HUDEP-2 (cell line): ENCODE measurements at regions not wholly inside any gene's neighbourhood (a gene's known extent, or its start where the extent isn't known, plus 50 kb on each side); places are given as distances from the start of the nearest gene placed in this dataset.

ENCODE experiments used
- DNase-seq, 76 experiments: peaks; one replicate each; lab custom pipeline; 2025; ENCODE audit not compliant: unreplicated experiment in 76 of 76; lab: John Stamatoyannopoulos, UW

- no peak for DNase-seq
Measured at GRCh38 chr2:51650769-51651168, 618.8 kb upstream of the NRXN1 start.

- no peak for DNase-seq
Measured at GRCh38 chr2:51649366-51649765, 617.4 kb upstream of the NRXN1 start.

GRCh38 chr2:51638811-51639210 is 606.9 kb upstream of the NRXN1 start:
- no peak for DNase-seq

GRCh38 chr2:51633073-51633472 is 601.1 kb upstream of the NRXN1 start:
- no peak for DNase-seq

GRCh38 chr2:51629406-51629805 is 597.5 kb upstream of the NRXN1 start:
- DNase-seq: no peak

- no peak for DNase-seq
Measured at GRCh38 chr2:51628917-51629316, 597.0 kb upstream of the NRXN1 start.

DNA sequence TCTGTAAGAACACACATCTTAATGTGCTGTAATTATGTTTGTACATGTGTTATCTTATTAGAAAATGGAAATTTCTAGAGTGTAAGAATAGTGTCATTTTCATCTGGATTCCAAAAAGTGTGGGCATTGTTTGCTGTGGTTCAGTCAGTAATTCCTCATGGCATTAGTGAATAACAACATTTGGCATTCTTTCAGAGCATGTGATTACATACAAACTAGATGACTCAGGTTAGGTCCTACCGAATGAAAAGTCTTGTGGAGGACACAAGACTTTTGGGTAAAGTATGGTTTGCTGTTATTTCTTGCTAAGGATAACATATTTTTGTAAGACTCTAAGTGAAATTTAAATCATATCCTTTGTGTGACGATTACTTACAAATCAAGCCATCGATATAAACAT is 593.1 kb upstream of the NRXN1 start:
- no peak for DNase-seq

GRCh38 chr2:51620796-51621195 is 588.9 kb upstream of the NRXN1 start:
- no peak for DNase-seq

GRCh38 chr2:51619961-51620360 is 588.0 kb upstream of the NRXN1 start:
- no peak for DNase-seq

DNA sequence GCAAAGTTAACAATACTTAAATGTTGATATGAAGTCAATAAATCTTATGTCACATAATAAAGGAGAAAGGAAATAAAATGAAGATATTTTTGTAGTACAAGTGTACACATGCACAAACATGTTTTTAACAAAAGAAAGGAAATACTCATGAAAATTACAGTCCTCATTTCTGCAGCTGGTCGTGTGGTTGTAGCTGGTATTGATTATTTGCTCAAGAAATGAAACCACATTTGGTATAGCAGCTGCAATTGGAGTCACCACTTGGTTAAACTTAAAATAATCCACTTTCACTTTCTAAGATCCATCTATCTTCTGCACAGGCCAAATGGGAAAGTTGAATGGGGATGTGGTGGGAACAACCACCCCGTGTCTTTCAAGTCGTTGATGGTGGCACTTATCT is 580.5 kb upstream of the NRXN1 start:
- DNase-seq: no peak

DNA sequence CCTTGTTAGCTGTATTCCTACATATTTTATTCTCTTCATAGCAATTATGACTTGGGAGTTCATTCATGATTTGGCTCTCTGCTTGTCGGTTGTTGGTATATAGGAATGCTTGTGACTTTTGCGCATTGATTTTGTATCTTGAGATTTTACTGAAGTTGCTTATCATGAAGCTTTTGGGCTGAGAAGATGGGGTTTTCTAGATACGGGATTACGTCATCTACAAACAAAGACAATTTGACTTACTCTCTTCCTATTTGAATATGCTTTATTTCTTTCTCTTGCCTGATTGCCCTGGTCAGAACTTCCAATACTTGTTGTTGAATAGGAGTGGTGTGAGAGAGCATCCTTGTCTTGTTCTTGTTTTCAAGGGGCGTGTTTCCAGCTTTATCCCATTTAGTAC is 569.8 kb upstream of the NRXN1 start:
- no peak for DNase-seq

- no peak for DNase-seq
Measured at GRCh38 chr2:51597086-51597485, 565.2 kb upstream of the NRXN1 start.

GRCh38 chr2:51595836-51596235 is 563.9 kb upstream of the NRXN1 start:
- DNase-seq: no peak

GRCh38 chr2:51581636-51582267 is 549.8 kb upstream of the NRXN1 start:
- no peak for DNase-seq

DNA sequence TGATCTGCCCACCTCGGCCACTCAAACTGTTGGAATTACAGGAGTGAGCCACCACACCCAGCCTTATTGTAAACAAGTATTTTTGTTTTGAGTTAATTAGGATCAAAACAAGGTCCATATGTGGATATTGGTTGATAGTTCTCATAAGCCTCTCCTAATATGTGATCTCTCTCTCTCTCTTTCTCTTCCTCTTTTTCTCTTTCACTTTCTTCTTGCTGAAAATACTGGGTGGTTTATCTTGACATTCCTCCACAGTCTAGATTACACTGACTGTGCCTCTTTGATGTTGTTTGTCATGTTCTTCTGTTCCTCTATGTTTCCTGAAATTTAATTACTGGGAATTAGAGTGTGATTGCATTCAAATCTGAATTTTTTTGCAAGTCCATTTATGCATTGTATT is 547.5 kb upstream of the NRXN1 start:
- DNase-seq: no peak

DNA sequence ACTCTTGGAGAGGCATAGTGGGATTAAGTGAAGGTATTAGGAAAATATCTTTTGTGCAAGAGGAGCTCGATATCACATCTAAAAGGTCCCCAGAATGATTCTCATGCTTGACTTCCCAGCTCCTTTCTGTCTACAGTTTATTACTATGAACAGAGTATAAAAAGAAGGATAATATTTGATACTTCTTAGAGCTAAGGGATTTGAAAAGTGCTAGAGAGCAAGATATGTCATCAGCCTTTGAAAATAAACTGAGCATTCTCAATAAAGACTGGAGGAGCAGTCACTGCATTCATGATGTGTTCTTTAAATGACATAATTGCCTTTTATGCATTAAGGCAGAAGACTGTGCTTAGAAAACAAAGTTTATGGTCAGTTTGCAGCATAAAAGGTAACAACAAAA is 543.2 kb upstream of the NRXN1 start:
- DNase-seq: no peak

DNA sequence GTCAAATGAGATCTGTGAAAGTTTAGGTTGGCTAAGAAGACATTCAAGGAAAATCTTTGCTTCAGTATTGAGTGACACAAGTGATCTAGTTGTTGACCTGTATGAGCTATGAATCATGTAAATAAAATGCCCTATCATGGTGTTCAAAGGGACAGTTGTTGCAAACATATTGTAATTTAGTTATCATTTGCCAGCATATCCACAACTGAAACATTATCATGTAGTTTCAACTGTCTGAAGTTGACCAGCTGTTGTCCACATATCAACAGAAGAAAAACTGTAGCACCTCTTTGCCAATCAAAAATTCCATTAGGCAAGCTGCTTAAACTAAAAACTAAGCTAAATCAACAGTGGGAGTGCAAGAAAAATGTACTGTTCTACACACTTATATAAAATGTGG is 527.1 kb upstream of the NRXN1 start:
- DNase-seq: no peak

- DNase-seq: no peak
Measured at GRCh38 chr2:51553476-51553875, 521.5 kb upstream of the NRXN1 start.

- DNase-seq: no peak
Measured at GRCh38 chr2:51535763-51536162, 503.8 kb upstream of the NRXN1 start.

DNA sequence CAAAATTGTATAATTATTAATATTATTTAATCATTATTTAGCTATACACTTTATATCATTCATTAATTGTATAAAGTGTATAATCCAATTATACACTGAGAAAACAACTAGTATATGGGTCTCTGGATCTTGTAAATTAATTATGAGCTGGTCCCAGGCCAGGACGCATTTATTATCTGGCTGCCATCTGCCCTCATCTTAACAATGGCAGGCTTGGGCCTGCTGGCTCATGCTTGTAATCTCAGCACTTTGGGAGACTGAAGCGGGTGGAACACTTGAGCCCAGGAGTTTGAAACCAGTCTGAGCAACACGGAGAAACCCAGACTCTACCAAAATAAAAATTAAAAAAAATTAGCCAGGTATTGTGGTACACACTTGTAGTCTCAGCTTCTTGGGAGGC is 502.2 kb upstream of the NRXN1 start:
- DNase-seq: no peak

DNA sequence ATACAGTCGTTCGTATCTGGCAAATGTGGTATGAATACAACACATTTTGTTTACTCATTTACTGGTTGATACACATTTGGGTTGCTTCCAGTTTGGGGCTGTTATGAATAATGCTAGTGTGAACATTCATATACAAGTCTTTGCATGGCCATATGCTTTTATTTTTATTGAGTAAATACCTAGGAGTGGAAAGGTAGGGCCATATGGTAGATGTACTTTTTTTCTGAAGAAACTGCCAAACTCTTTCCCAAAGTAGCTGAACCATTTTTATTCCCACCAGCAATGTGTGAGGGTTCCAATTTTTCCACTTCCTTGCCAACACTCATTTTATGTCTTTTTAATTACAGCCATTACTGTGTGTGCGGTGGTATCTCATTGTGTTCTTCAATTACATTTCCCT is 496.2 kb upstream of the NRXN1 start:
- DNase-seq: no peak

GRCh38 chr2:51526766-51527165 is 494.8 kb upstream of the NRXN1 start:
- no peak for DNase-seq

- no peak for DNase-seq
Measured at GRCh38 chr2:51516667-51517066, 484.7 kb upstream of the NRXN1 start.
